Endothelial cell (in vitro differentiated cells): ENCODE measurements at regions not wholly inside any gene's neighbourhood (a gene's known extent, or its start where the extent isn't known, plus 50 kb on each side); places are given as distances from the start of the nearest gene placed in this dataset.

ENCODE experiments used
- DNase-seq: peaks from one replicate; pipeline ENCODE4 v3.0.0; 2021; ENCODE audit warnings: low spot score
- H3K27ac Mint-ChIP-seq: one replicate; pipeline ENCODE4 v1.8.0; 2021; ENCODE audit warnings: mixed read lengths, inconsistent platforms; ENCODE audit not compliant: unreplicated experiment
- H3K27me3 Mint-ChIP-seq: one replicate; pipeline ENCODE4 v1.8.0; 2021; ENCODE audit warnings: mild to moderate bottlenecking, moderate library complexity, mixed read lengths, inconsistent platforms; ENCODE audit not compliant: unreplicated experiment
- H3K36me3 Mint-ChIP-seq: one replicate; pipeline ENCODE4 v1.8.0; 2021; ENCODE audit warnings: mild to moderate bottlenecking, low read depth, mixed read lengths, inconsistent platforms; ENCODE audit not compliant: unreplicated experiment
- H3K4me1 Mint-ChIP-seq: one replicate; pipeline ENCODE4 v1.8.0; 2021; ENCODE audit warnings: mild to moderate bottlenecking, mixed read lengths, inconsistent platforms; ENCODE audit not compliant: unreplicated experiment
- H3K4me3 Mint-ChIP-seq: one replicate; pipeline ENCODE4 v1.8.0; 2021; ENCODE audit warnings: mild to moderate bottlenecking, mixed read lengths, inconsistent platforms; ENCODE audit not compliant: unreplicated experiment
- H3K9me3 Mint-ChIP-seq: one replicate; pipeline ENCODE4 v1.8.0; 2021; ENCODE audit warnings: mixed read lengths, inconsistent platforms; ENCODE audit not compliant: unreplicated experiment
- TF ChIP-seq, protein P1 (sequence below): fragments of 200-600 bp; sonication (generic); IDR thresholded peaks from one replicate; pipeline ENCODE4 v1.5.0; 2021; ENCODE audit warnings: antibody characterized with exemption; ENCODE audit not compliant: unreplicated experiment

DNA sequence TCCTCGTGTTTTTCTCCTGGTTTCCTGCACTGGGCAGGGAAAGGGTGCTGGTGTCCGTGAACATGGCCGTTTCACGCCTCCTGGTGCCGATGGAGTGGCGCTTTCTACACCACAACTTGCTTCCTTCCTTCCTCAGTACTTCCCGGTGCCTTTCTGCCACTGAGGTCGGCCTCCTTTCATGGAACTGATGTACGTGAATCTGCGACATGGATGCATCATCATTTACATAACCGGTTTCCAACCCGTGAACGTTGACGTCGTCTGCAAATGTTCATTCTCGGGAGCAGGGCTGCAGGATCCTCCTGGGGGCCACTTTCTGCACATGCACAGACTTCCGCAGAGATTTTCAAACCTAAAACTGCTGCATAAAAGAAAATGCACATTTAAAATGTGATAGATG lies 474.4 kb downstream of the BRD1 start:
- Mint-ChIP-seq H3K4me1 (peaks cover 8% of the 10 kb centered on the region), H3K27me3 (peaks cover 3% of the 10 kb centered on the region), H3K36me3 (no peaks in the 10 kb centered on the region), H3K9me3 (no peaks in the 10 kb centered on the region), H3K4me3 (no peak overlapping the region), H3K27ac (no peak overlapping the region)
- TF ChIP-seq, protein P1, sequence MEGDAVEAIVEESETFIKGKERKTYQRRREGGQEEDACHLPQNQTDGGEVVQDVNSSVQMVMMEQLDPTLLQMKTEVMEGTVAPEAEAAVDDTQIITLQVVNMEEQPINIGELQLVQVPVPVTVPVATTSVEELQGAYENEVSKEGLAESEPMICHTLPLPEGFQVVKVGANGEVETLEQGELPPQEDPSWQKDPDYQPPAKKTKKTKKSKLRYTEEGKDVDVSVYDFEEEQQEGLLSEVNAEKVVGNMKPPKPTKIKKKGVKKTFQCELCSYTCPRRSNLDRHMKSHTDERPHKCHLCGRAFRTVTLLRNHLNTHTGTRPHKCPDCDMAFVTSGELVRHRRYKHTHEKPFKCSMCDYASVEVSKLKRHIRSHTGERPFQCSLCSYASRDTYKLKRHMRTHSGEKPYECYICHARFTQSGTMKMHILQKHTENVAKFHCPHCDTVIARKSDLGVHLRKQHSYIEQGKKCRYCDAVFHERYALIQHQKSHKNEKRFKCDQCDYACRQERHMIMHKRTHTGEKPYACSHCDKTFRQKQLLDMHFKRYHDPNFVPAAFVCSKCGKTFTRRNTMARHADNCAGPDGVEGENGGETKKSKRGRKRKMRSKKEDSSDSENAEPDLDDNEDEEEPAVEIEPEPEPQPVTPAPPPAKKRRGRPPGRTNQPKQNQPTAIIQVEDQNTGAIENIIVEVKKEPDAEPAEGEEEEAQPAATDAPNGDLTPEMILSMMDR = no peak
- DNase-seq = no peak

- Mint-ChIP-seq H3K27me3 (peaks cover 3% of the 10 kb centered on the region), H3K9me3 (no peaks in the 10 kb centered on the region), H3K36me3 (no peaks in the 10 kb centered on the region), H3K4me3 (no peak overlapping the region), H3K27ac (no peak overlapping the region), H3K4me1 (peaks cover 11% of the 10 kb centered on the region)
- TF ChIP-seq, protein P1 = no peak
- no peak for DNase-seq
These were observed 475.1 kb downstream of the BRD1 start for GRCh38 chr22:49352361-49353169.

DNA sequence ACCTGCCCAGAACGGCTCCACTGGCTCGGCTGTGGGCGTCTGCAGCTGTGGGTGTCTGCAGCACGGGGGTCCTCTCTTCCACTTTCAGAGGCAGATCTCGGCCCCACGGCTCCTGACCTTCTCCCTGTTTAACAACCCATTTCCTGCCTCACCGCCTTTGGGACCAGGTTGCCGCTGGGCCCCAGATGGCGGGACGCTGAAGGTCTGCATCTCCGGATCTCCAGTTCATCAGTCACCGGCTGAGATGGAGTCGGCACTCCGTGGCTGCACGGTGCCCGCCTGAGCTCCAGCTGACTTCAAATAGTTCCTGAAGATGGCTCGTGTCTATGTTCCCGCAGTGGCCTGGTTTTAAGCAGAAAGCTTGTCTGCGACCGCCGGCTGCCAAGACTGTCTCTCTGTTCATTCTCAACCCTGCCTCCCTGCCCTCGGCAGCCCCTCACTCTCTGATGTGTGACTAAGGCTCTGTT lies 475.9 kb downstream of the BRD1 start:
- Mint-ChIP-seq H3K27ac (no peak overlapping the region), H3K9me3 (no peaks in the 10 kb centered on the region), H3K36me3 (no peaks in the 10 kb centered on the region), H3K27me3 (peaks cover 3% of the 10 kb centered on the region), H3K4me1 (peaks cover 11% of the 10 kb centered on the region), H3K4me3 (no peak overlapping the region)
- TF ChIP-seq, protein P1 = no peak
- DNase-seq = no peak

GRCh38 chr22:49350441-49351121 lies 477.1 kb downstream of the BRD1 start:
- H3K27ac Mint-ChIP-seq = no peak overlapping the region
- peaks cover 5% of the 10 kb centered on the region for H3K27me3 Mint-ChIP-seq
- H3K36me3 Mint-ChIP-seq = no peaks in the 10 kb centered on the region
- no peak overlapping the region for H3K4me3 Mint-ChIP-seq
- TF ChIP-seq, protein P1 = no peak
- no peaks in the 10 kb centered on the region for H3K9me3 Mint-ChIP-seq
- peaks cover 11% of the 10 kb centered on the region for H3K4me1 Mint-ChIP-seq
- no peak for DNase-seq
